Activated CD4-positive, alpha-beta T cell treated with anti-CD3 and anti-CD28 coated beads, Interleukin-2, amount 10 ng/mL, durations not matched to agents 24 days and 14 days (primary cell): ENCODE measurements at regions not wholly inside any gene's neighbourhood (a gene's known extent, or its start where the extent isn't known, plus 50 kb on each side); places are given as distances from the start of the nearest gene placed in this dataset.

Experiments used
- DNase-seq: peaks from one replicate; pipeline ENCODE4 v3.0.0; 2022
- H3K27ac Mint-ChIP-seq: one replicate; pipeline ENCODE4 v1.8.0; 2022; ENCODE audit warnings: mild to moderate bottlenecking, mixed read lengths
- H3K27me3 Mint-ChIP-seq: one replicate; pipeline ENCODE4 v1.8.0; 2022; ENCODE audit warnings: mixed read lengths
- H3K36me3 Mint-ChIP-seq: one replicate; pipeline ENCODE4 v1.8.0; 2022; ENCODE audit warnings: low read depth, mild to moderate bottlenecking, mixed read lengths
- H3K4me1 Mint-ChIP-seq: one replicate; pipeline ENCODE4 v1.8.0; 2021; ENCODE audit warnings: mixed read lengths
- H3K4me3 Mint-ChIP-seq: one replicate; pipeline ENCODE4 v1.8.0; 2022; ENCODE audit warnings: mild to moderate bottlenecking, moderate library complexity, mixed read lengths
- H3K9me3 Mint-ChIP-seq: one replicate; pipeline ENCODE4 v1.8.0; 2021; ENCODE audit warnings: mixed read lengths
- intact Hi-C: fragments of 100-400 bp; cut with micrococcal nuclease; formaldehyde crosslinking; loops from one replicate; pipeline ENCODE4 v1.15.1; 2023

DNA sequence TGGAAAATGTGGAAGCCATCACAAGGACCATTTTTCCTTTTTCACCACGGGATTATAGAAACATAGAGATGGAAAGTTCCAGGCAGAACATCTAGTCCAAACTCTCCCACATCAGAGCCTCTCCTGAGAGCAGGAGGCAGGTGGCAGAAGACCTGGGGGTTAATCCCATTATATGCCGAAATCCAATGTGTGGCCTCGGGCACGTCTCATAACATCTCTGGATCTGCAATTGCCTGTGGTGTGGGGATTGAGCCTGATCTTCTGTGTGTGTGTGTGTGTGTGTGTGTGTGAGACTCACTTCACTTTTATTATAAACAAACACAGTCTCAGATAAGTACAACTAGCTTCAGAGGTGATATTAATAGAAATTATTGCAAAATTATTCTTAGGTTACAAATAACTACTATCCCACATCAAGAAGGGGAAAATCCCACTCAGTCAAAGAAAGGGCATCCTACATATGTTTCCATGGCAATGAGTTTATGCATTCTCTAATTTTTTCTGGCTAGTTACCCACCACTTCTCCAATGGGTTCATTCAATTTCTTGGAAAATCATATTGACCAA is 199.1 kb downstream of the FOXL1 start:
- intact Hi-C loops: no loop called here
- no peaks in the 10 kb centered on the region for H3K36me3 Mint-ChIP-seq
- H3K4me1 Mint-ChIP-seq: no peaks in the 10 kb centered on the region
- no peak for DNase-seq
- H3K27ac Mint-ChIP-seq: no peak overlapping the region
- H3K9me3 Mint-ChIP-seq: no peaks in the 10 kb centered on the region
- no peak overlapping the region for H3K4me3 Mint-ChIP-seq
- peaks cover 6% of the 10 kb centered on the region for H3K27me3 Mint-ChIP-seq

GRCh38 chr16:86778108-86778745 is 199.9 kb downstream of the FOXL1 start:
- DNase-seq: no peak

DNA sequence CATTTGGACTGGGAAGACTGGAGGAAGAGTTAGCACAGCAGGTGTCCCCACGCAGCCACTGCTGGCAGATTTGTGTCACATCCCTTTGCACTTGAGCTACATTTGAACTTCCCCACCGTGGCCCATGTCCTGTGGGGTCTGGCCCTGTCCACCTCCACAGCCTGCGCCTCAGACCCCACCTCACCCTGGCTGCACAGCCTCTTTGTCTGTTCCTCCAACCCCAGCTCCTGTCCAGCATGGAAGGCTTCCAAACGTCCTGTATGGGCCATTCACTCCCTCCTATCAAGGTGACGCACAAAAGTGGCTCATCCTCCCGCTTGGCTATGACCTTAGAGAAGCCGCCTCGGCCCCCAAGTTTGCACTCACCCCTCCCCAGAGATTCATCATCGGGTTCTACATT is 200.6 kb downstream of the FOXL1 start:
- intact Hi-C loops: no loop called here

More at GRCh38 chr16:86778108-86778745, 199.9 kb downstream of the FOXL1 start:
- Mint-ChIP-seq H3K27me3 (peaks cover 6% of the 10 kb centered on the region), H3K4me1 (no peaks in the 10 kb centered on the region), H3K27ac (no peak overlapping the region), H3K9me3 (no peaks in the 10 kb centered on the region), H3K36me3 (no peaks in the 10 kb centered on the region), H3K4me3 (no peak overlapping the region)
- intact Hi-C loops: no loop called here

DNA sequence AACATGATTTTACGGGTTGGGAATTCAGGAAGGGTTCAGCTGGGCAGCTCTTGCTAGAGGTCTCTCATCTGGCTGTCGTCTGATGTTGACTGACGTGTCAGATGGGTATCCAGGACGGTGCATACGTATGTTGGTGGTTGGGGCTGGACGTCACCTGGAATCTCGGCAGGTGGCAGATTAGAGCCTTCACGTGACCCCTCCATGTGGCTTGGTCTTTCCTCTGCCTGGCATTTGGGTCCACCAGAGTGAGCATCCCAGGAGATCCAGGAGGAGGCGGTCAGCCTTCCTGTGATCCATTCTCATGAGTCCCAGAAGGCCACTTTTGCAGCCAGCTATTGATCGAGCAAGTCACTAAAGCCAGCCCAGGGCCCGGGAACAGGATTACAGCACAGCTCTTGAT is 202.7 kb downstream of the FOXL1 start:
- no peaks in the 10 kb centered on the region for H3K36me3 Mint-ChIP-seq
- H3K27ac Mint-ChIP-seq: no peak overlapping the region
- H3K4me1 Mint-ChIP-seq: no peaks in the 10 kb centered on the region
- DNase-seq: no peak
- no peaks in the 10 kb centered on the region for H3K9me3 Mint-ChIP-seq
- no peak overlapping the region for H3K4me3 Mint-ChIP-seq
- intact Hi-C loops: no loop called here
- H3K27me3 Mint-ChIP-seq: peaks cover 6% of the 10 kb centered on the region

More for the DNA sequence above, 200.6 kb downstream of the FOXL1 start:
- Mint-ChIP-seq H3K27me3 (peaks cover 6% of the 10 kb centered on the region), H3K36me3 (no peaks in the 10 kb centered on the region), H3K9me3 (no peaks in the 10 kb centered on the region), H3K4me3 (no peak overlapping the region), H3K4me1 (no peaks in the 10 kb centered on the region), H3K27ac (no peak overlapping the region)
- DNase-seq: no peak

- Mint-ChIP-seq H3K4me3 (no peak overlapping the region), H3K4me1 (no peaks in the 10 kb centered on the region), H3K9me3 (no peaks in the 10 kb centered on the region), H3K27me3 (peaks cover 1% of the 10 kb centered on the region), H3K27ac (no peak overlapping the region), H3K36me3 (no peaks in the 10 kb centered on the region)
- intact Hi-C loops: no loop called here
- DNase-seq: no peak
Measured at GRCh38 chr16:86783636-86784626, 205.6 kb downstream of the FOXL1 start.

- intact Hi-C loops: no loop called here
- no peaks in the 10 kb centered on the region for H3K4me1 Mint-ChIP-seq
Measured at GRCh38 chr16:86786338-86786737, 208.0 kb downstream of the FOXL1 start.

GRCh38 chr16:86786994-86787393 is 208.6 kb downstream of the FOXL1 start:
- intact Hi-C loops: no loop called here
- Mint-ChIP-seq H3K4me3 (no peak overlapping the region), H3K36me3 (no peaks in the 10 kb centered on the region), H3K27ac (no peak overlapping the region), H3K4me1 (no peaks in the 10 kb centered on the region), H3K27me3 (no peaks in the 10 kb centered on the region), H3K9me3 (no peaks in the 10 kb centered on the region)
- DNase-seq: no peak

More at GRCh38 chr16:86786338-86786737, 208.0 kb downstream of the FOXL1 start:
- H3K27ac Mint-ChIP-seq: no peak overlapping the region
- H3K36me3 Mint-ChIP-seq: no peaks in the 10 kb centered on the region
- no peak overlapping the region for H3K4me3 Mint-ChIP-seq
- no peaks in the 10 kb centered on the region for H3K9me3 Mint-ChIP-seq
- no peak for DNase-seq
- H3K27me3 Mint-ChIP-seq: no peaks in the 10 kb centered on the region

- intact Hi-C loops: no loop called here
- Mint-ChIP-seq H3K36me3 (no peaks in the 10 kb centered on the region), H3K27ac (no peak overlapping the region), H3K4me3 (no peak overlapping the region), H3K4me1 (no peaks in the 10 kb centered on the region), H3K9me3 (no peaks in the 10 kb centered on the region), H3K27me3 (no peaks in the 10 kb centered on the region)
- no peak for DNase-seq
Measured at GRCh38 chr16:86787538-86787937, 209.2 kb downstream of the FOXL1 start.

GRCh38 chr16:86789621-86790051 is 211.3 kb downstream of the FOXL1 start:
- no peak overlapping the region for H3K27ac Mint-ChIP-seq
- intact Hi-C loops: no loop called here
- no peaks in the 10 kb centered on the region for H3K27me3 Mint-ChIP-seq
- H3K4me1 Mint-ChIP-seq: no peaks in the 10 kb centered on the region
- no peaks in the 10 kb centered on the region for H3K9me3 Mint-ChIP-seq
- H3K36me3 Mint-ChIP-seq: no peaks in the 10 kb centered on the region
- no peak for DNase-seq
- no peak overlapping the region for H3K4me3 Mint-ChIP-seq

GRCh38 chr16:86791287-86792035 is 213.1 kb downstream of the FOXL1 start:
- no peak overlapping the region for H3K4me3 Mint-ChIP-seq
- no peak overlapping the region for H3K27ac Mint-ChIP-seq
- intact Hi-C loops: no loop called here
- DNase-seq: no peak
- H3K36me3 Mint-ChIP-seq: no peaks in the 10 kb centered on the region
- no peaks in the 10 kb centered on the region for H3K4me1 Mint-ChIP-seq
- no peaks in the 10 kb centered on the region for H3K9me3 Mint-ChIP-seq
- H3K27me3 Mint-ChIP-seq: no peaks in the 10 kb centered on the region

- Mint-ChIP-seq H3K4me1 (no peaks in the 10 kb centered on the region), H3K36me3 (no peaks in the 10 kb centered on the region), H3K4me3 (no peak overlapping the region), H3K9me3 (no peaks in the 10 kb centered on the region), H3K27ac (no peak overlapping the region), H3K27me3 (peaks cover 2% of the 10 kb centered on the region)
- intact Hi-C loops: no loop called here
- no peak for DNase-seq
Measured at GRCh38 chr16:86794216-86794864, 216.0 kb downstream of the FOXL1 start.

DNA sequence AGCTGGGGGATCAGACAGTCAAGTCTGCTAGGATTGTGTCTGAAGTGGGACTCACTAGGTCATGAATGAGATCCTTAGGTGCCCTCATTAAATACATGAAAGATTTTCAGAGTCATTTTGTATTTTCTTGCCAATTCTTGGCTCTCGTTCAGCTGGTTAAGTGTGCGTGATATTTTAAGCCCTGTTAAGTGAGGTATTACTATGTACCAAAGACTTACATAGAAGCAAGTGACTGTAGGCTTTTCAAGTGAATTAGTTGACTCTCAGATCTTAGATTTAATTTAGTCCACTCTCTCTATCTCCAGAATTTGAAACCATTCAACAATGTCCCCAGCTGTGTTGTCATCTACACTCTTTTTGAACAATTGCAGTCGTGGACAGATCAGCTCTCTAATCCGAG is 219.4 kb downstream of the FOXL1 start:
- Mint-ChIP-seq H3K27ac (no peak overlapping the region), H3K27me3 (peaks cover 10% of the 10 kb centered on the region), H3K4me3 (no peak overlapping the region), H3K4me1 (no peaks in the 10 kb centered on the region), H3K9me3 (no peaks in the 10 kb centered on the region), H3K36me3 (no peaks in the 10 kb centered on the region)
- intact Hi-C loops: no loop called here
- DNase-seq: no peak
